GM12872 (cell line): ENCODE measurements at regions not wholly inside any gene's neighbourhood (a gene's known extent, or its start where the extent isn't known, plus 50 kb on each side); places are given as distances from the start of the nearest gene placed in this dataset.

Experiments
- CTCF ChIP-seq: IDR thresholded peaks from 3 replicates; pipeline ENCODE4 v1.5.1; 2011; ENCODE audit warnings: low read depth, mild to moderate bottlenecking, low read length, moderate library complexity; ENCODE audit not compliant: insufficient read depth

GRCh38 chr20:24767623-24768100, 181.4 kb upstream of the CST7 start:
- no peak for TF ChIP-seq CTCF

DNA sequence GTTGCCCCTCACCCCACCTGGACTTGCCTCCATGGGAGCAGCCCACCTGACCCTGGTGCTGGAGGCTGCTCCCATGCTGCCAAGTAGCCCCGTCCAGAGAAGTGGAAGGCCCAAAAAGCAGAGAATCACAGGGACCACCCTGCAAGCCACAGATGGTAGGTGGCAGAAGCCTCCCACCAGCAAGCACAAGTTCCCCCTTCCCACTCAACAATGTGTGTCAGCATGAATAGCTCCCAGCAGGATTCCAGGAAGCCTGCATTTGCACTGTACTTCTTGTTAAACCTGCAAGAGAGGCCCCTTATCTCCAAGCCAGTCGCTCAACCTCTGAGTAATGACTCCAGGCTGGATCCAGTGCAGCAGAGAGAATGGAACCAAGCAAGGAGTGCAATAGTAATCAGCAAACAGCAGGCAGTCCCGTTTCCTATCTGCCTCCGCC, 180.8 kb upstream of the CST7 start:
- no peak for TF ChIP-seq CTCF

DNA sequence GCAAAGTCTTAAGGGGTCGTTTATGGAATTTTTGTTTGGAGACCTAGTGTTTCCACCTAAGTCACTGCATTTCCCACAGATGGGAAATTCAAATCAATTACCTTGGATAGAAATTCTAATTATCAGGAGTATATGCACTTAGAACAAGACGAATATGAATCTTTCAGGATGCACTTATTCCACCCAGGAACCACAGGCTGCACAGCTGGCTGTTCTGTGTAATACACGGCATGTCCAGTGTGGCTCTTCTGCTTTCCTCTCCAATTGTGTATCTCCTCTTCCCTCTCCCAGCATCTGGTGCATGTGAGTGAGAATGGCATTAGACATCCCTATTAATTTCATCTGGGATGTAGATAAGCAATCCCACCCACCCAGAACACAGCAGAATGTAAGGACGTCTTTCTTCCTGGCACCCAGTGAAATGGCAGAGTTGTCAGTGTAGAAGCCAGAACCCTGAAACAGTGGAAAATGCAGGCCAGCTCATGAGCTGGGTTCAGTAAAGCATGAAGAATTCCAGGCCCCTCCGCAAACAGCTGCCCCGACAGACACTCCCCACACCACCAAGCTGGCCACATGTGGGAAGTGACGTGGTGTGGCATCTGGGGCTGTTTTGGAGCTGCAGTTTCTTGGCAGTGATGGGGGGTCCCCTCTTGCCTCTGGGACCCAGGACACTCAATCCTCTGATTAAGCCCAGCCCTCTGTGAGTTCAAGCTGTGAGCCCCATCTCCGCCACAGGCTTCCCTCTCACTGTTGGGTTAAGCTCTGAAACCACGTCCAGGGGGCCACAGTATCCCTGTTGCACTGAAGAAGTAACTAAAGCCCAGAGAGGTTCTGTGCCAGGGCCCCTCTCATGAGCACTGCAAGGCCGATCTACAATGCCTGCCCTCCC, 180.1 kb upstream of the CST7 start:
- TF ChIP-seq CTCF: no peak

DNA sequence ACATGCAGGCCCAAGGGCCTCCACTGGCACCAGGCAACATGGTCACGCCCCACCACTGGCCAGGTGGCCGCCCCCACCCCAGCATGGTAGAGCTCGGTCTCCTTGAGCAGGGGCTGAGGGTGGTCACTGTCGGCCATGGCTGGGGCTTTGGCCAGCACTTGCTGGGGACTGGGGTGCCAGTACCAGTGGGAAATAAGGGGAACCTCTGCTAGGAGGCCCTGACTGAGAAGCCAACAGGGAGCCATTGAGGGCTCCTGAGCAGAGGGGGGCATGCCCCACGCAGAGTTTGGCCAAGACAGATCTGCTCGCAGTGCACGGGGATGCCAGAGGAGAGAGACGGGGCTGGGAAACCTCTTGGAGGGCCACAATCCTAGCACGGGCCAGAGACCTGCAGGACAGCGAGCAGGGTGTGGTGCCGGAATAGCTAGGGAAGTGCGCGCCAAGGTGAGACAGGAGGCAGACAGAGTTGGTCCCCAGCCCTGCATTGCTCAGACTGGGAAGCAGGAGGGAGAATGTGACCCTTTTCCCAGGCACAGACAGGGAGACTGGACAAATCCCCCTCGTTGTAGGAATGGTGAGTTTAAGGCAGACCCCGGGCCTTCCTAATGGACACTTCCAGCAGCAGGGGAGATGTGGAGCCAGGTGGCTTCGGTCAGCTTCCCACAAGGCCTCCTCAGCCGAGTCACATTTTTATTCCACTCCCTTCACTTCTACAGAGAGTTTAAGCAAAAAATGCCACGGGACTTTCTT, 179.0 kb upstream of the CST7 start:
- no peak for TF ChIP-seq CTCF

DNA sequence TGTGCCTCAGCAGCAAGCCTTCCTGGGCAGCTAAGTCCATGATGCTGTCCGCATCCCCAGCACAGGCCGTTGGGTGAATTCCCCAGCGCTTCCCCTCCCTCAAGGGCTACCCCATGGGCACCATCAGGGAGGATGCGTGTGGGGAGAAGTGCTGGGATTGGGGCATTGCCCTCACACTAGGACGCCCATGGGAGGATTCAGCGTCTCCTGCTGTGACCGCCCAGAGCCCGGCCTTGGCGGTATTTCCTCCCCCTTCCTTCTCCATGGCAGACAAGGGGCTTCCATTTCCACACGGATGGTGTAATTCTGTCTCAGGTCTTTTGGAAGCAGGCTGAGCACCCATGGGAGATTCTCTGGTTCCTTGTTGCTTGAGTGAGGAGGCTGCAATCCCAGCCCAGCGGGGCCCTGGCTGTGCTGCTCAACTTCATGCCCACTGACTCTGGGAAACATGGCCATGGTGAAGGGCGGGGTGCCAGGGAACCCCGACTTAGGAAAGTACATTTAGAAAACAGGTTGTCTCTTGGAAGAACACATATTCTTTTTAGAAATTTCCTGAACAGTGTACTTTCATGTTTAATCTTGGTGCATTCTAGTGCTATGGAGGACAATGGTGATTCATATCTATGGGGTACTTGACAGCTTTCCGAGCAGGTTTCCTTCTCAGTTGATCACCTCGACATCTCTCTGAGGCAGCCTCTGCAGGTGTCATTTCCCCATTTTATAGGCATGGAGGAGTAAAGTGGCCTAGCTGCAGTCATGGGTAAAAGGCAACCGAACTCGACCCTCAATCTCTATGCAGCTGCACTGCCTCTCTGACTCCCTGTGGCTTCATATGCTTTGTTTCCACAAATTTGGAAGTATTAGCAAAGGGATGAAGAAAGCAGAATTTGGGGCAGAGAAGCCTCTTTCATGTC, 178.2 kb upstream of the CST7 start:
- TF ChIP-seq CTCF: no peak

- TF ChIP-seq CTCF: no peak
Measured at GRCh38 chr20:24771542-24772061, 177.5 kb upstream of the CST7 start.
